Activated B cell treated with CpG ODN at 0.5 μM for 24 hours (primary cell): ENCODE measurements at regions not wholly inside any gene's neighbourhood (a gene's known extent, or its start where the extent isn't known, plus 50 kb on each side); places are given as distances from the start of the nearest gene placed in this dataset.
"Not testable (repeated sequence)": the region's sequence is repeated elsewhere in the genome, so short reads cannot be mapped to it uniquely, and the experiment has no call there.

Experiments
- ATAC-seq: fragments of 200-7000 bp; cut with Tn5 transposase; one replicate; pipeline ENCODE4 v1.10.0; 2021; ENCODE audit warnings: low read depth, mild to moderate bottlenecking, moderate library complexity
- CTCF ChIA-PET: fragments of 350-600 bp; sonication (Branson Sonifier 250); formaldehyde crosslinking; loops from one replicate; lab custom pipeline; 2021; ENCODE audit warnings: antibody characterized with exemption; lab: Charles Lee
- POLR2A ChIA-PET: fragments of 350-600 bp; sonication (Branson Sonifier 250); formaldehyde crosslinking; loops from one replicate; lab custom pipeline; 2021; ENCODE audit warnings: antibody characterized with exemption; lab: Charles Lee
- DNase-seq: peaks from one replicate; pipeline ENCODE4 v3.0.0; 2022
- H3K27ac Mint-ChIP-seq: one replicate; pipeline ENCODE4 v1.8.0; 2020; ENCODE audit warnings: mixed read lengths
- H3K27me3 Mint-ChIP-seq: one replicate; pipeline ENCODE4 v1.8.0; 2021; ENCODE audit warnings: mixed read lengths
- H3K36me3 Mint-ChIP-seq: one replicate; pipeline ENCODE4 v1.8.0; 2021; ENCODE audit warnings: low read depth, mixed read lengths
- H3K4me1 Mint-ChIP-seq: one replicate; pipeline ENCODE4 v1.8.0; 2021; ENCODE audit warnings: mixed read lengths
- H3K4me3 Mint-ChIP-seq: one replicate; pipeline ENCODE4 v1.8.0; 2020; ENCODE audit warnings: mild to moderate bottlenecking, mixed read lengths
- H3K9me3 Mint-ChIP-seq: one replicate; pipeline ENCODE4 v1.8.0; 2020; ENCODE audit warnings: mixed read lengths
- CTCF ChIP-seq: fragments of 200-600 bp; IDR thresholded peaks from one replicate; pipeline ENCODE4 v1.8.0; 2022; ENCODE audit warnings: antibody characterized with exemption, mild to moderate bottlenecking
- intact Hi-C: fragments of 100-400 bp; cut with micrococcal nuclease; formaldehyde crosslinking; loops from one replicate; pipeline ENCODE4 v1.15.1; 2024

- POLR2A ChIA-PET, result no interaction called here
- Mint-ChIP-seq H3K4me3 (no peak overlapping the region), H3K36me3 (no peaks in the 10 kb centered on the region), H3K27me3 (peaks cover 27% of the 10 kb centered on the region), H3K27ac (no peak overlapping the region), H3K4me1 (no peaks in the 10 kb centered on the region), H3K9me3 (peaks cover 6% of the 10 kb centered on the region)
- intact Hi-C loops, result no loop called here
- DNase-seq, result no peak
- TF ChIP-seq CTCF, result no peak
- CTCF ChIA-PET, result no interaction called here
- no peak for ATAC-seq
Observed at GRCh38 chr20:51172558-51173428, 149.9 kb upstream of the KCNG1 start.

- Mint-ChIP-seq H3K27me3 (peaks cover 23% of the 10 kb centered on the region), H3K27ac (no peak overlapping the region), H3K36me3 (no peaks in the 10 kb centered on the region), H3K9me3 (peaks cover 6% of the 10 kb centered on the region), H3K4me1 (no peaks in the 10 kb centered on the region), H3K4me3 (no peak overlapping the region)
- no peak for TF ChIP-seq CTCF
- no peak for DNase-seq
- no peak for ATAC-seq
- ChIA-PET CTCF (no interaction called here), POLR2A (no interaction called here)
- intact Hi-C loops, result no loop called here
Observed at GRCh38 chr20:51171141-51171540, 148.2 kb upstream of the KCNG1 start.

- Mint-ChIP-seq H3K4me1 (no peaks in the 10 kb centered on the region), H3K27ac (no peak overlapping the region), H3K36me3 (no peaks in the 10 kb centered on the region), H3K4me3 (no peak overlapping the region), H3K27me3 (peaks cover 20% of the 10 kb centered on the region), H3K9me3 (peaks cover 6% of the 10 kb centered on the region)
- TF ChIP-seq CTCF, result no peak
- ATAC-seq (no peak), DNase-seq (no peak)
- CTCF ChIA-PET, result no interaction called here
- POLR2A ChIA-PET, result no interaction called here
- intact Hi-C loops, result no loop called here
Observed at GRCh38 chr20:51169813-51170212, 146.9 kb upstream of the KCNG1 start.

- POLR2A ChIA-PET, H3K36me3 Mint-ChIP-seq, H3K4me1 Mint-ChIP-seq, H3K27ac Mint-ChIP-seq, H3K4me3 Mint-ChIP-seq, H3K9me3 Mint-ChIP-seq, intact Hi-C loops, ATAC-seq, CTCF ChIA-PET, DNase-seq: not testable (repeated sequence)
- H3K27me3 Mint-ChIP-seq, result peaks cover 15% of the 10 kb centered on the region
Observed at GRCh38 chr20:51167911-51168310, 145.0 kb upstream of the KCNG1 start.

GRCh38 chr20:51166489-51166888, 143.6 kb upstream of the KCNG1 start:
- ChIA-PET CTCF (no interaction called here), POLR2A (interaction anchor here (0.6 kb wide), 1 partner anchor 35 kb away, joined by 3 read pairs; no protein-coding TSS in a partner anchor)
- H3K27ac Mint-ChIP-seq, result no peak overlapping the region

More at GRCh38 chr20:51166489-51166888, 143.6 kb upstream of the KCNG1 start:
- Mint-ChIP-seq H3K36me3 (no peaks in the 10 kb centered on the region), H3K27me3 (peaks cover 7% of the 10 kb centered on the region), H3K4me3 (no peak overlapping the region), H3K4me1 (no peaks in the 10 kb centered on the region), H3K9me3 (peaks cover 6% of the 10 kb centered on the region)
- no peak for TF ChIP-seq CTCF
- DNase-seq, result no peak
- intact Hi-C loops, result no loop called here
- no peak for ATAC-seq
